Progenitor cell of endocrine pancreas (in vitro differentiated cells): ENCODE measurements at regions not wholly inside any gene's neighbourhood (a gene's known extent, or its start where the extent isn't known, plus 50 kb on each side); places are given as distances from the start of the nearest gene placed in this dataset.

Experiments used
- DNase-seq: peaks from one replicate; pipeline ENCODE4 v3.0.0; 2021; ENCODE audit warnings: low spot score; ENCODE audit not compliant: unreplicated experiment
- H3K27ac Mint-ChIP-seq: 2 replicates; pipeline ENCODE4 v1.8.0; 2021; ENCODE audit warnings: mild to moderate bottlenecking, moderate library complexity, mixed read lengths
- H3K27me3 Mint-ChIP-seq: 2 replicates; pipeline ENCODE4 v1.8.0; 2021; ENCODE audit warnings: mixed read lengths
- H3K36me3 Mint-ChIP-seq: 2 replicates; pipeline ENCODE4 v1.8.0; 2022; ENCODE audit warnings: mixed read lengths; ENCODE audit not compliant: insufficient read depth
- H3K4me1 Mint-ChIP-seq: 2 replicates; pipeline ENCODE4 v1.8.0; 2021; ENCODE audit warnings: low read depth, mixed read lengths
- H3K4me3 Mint-ChIP-seq: 2 replicates; pipeline ENCODE4 v1.8.0; 2021; ENCODE audit warnings: low read depth, mild to moderate bottlenecking, moderate library complexity, mixed read lengths
- H3K9me3 Mint-ChIP-seq: 2 replicates; pipeline ENCODE4 v1.8.0; 2021; ENCODE audit warnings: low read depth, mixed read lengths
- TF ChIP-seq, protein P1 (sequence below): fragments of 200-600 bp; sonication (generic); IDR thresholded peaks from one replicate; pipeline ENCODE4 v1.5.0; 2021; ENCODE audit warnings: antibody characterized with exemption, mild to moderate bottlenecking; ENCODE audit not compliant: unreplicated experiment

DNA sequence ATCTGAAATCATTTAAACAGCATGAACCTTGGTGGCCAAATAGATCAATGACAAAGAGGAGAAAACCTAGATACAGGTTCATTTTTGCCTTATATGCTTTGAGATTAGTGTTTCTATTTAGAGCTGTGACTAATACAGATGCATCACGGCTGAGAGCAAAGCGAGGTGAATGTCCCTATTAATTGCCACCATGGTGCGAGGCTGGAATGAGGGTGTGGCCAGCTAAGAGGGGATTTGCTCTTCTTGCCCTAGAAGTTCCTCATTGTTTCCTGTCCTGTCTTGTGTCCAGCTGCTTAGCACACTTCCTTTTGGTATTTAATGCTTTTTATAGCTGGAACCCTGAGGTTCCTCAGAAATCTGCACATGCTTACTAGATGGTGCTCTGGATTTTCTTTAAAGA lies 339.1 kb upstream of the RGMA start:
- no peak overlapping the region for H3K27ac Mint-ChIP-seq
- peaks cover 3% of the 10 kb centered on the region for H3K9me3 Mint-ChIP-seq
- H3K4me3 Mint-ChIP-seq = no peak overlapping the region
- TF ChIP-seq, protein P1, sequence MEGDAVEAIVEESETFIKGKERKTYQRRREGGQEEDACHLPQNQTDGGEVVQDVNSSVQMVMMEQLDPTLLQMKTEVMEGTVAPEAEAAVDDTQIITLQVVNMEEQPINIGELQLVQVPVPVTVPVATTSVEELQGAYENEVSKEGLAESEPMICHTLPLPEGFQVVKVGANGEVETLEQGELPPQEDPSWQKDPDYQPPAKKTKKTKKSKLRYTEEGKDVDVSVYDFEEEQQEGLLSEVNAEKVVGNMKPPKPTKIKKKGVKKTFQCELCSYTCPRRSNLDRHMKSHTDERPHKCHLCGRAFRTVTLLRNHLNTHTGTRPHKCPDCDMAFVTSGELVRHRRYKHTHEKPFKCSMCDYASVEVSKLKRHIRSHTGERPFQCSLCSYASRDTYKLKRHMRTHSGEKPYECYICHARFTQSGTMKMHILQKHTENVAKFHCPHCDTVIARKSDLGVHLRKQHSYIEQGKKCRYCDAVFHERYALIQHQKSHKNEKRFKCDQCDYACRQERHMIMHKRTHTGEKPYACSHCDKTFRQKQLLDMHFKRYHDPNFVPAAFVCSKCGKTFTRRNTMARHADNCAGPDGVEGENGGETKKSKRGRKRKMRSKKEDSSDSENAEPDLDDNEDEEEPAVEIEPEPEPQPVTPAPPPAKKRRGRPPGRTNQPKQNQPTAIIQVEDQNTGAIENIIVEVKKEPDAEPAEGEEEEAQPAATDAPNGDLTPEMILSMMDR = no peak
- H3K27me3 Mint-ChIP-seq = peaks cover 32% of the 10 kb centered on the region
- DNase-seq = no peak
- no peaks in the 10 kb centered on the region for H3K36me3 Mint-ChIP-seq
- no peaks in the 10 kb centered on the region for H3K4me1 Mint-ChIP-seq

DNA sequence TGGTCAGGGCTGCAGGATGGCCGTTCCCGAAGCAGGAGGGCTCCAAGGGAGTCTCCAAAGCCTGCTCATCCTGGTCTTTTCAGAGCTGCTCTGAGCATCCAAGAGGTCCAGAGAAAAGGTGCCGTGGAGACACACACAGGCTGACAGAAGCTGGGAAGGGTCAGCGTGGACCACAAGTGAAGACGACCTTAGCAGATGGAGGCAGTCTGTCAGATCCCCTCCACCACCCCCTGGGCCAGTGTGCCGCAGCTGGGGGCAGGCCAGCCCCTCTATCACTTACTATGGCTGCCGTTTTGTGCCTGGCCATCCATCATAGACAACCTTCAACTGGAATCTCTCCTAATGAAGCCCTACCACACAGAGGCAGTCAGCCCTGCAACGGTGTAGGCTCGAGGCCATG lies 335.1 kb upstream of the RGMA start:
- Mint-ChIP-seq H3K9me3 (peaks cover 3% of the 10 kb centered on the region), H3K27me3 (peaks cover 44% of the 10 kb centered on the region), H3K27ac (no peak overlapping the region), H3K4me3 (no peak overlapping the region), H3K4me1 (no peaks in the 10 kb centered on the region), H3K36me3 (no peaks in the 10 kb centered on the region)
- TF ChIP-seq, protein P1 = no peak
- no peak for DNase-seq

DNA sequence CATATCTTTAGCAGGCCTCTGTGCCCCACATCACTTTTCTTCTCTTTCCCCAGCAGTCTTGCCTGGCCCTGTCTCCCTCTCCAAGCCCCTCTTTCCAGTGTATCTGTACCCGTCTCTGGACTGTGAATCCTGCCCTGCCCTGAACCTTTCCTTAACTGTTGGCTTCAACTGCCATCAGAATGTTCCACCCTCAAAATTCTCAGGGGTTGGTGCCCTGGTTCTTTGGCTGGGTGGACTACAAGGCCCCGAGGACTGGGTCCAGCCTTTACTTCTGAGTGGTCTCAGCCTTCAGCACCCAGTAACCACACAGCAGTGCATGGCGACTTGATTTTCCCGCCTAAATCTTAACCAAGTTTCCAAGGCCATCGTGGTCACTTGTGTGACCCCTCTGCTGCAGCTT lies 333.5 kb upstream of the RGMA start:
- H3K9me3 Mint-ChIP-seq = peaks cover 3% of the 10 kb centered on the region
- TF ChIP-seq, protein P1 = no peak

DNA sequence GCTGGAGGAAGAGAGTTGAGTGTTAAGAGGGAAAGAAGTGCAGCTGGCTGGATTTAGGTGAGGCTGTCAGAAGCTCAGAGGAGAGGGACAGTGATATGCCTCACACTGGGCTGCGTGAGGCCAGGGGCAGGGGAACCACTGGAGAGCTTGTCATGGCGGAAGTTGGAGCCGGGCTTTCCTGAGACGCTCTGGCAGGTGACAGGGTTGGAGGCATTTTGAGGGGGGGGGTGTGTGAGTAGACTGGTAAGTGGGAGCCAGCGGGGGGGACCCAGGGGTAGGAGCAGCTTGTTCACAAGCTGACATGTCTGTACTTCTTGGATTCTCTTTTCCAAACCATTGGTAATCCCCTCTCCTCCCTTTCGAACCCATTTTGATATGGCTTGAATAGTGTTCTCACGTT lies 331.5 kb upstream of the RGMA start:
- no peaks in the 10 kb centered on the region for H3K4me1 Mint-ChIP-seq
- H3K4me3 Mint-ChIP-seq = no peak overlapping the region
- peaks cover 49% of the 10 kb centered on the region for H3K27me3 Mint-ChIP-seq
- TF ChIP-seq, protein P1 = no peak
- no peak overlapping the region for H3K27ac Mint-ChIP-seq
- peaks cover 3% of the 10 kb centered on the region for H3K9me3 Mint-ChIP-seq
- no peak for DNase-seq
- H3K36me3 Mint-ChIP-seq = no peaks in the 10 kb centered on the region

More for the DNA sequence above, 333.5 kb upstream of the RGMA start:
- DNase-seq = no peak
- Mint-ChIP-seq H3K27ac (no peak overlapping the region), H3K4me3 (no peak overlapping the region), H3K36me3 (no peaks in the 10 kb centered on the region), H3K4me1 (no peaks in the 10 kb centered on the region), H3K27me3 (peaks cover 52% of the 10 kb centered on the region)

DNA sequence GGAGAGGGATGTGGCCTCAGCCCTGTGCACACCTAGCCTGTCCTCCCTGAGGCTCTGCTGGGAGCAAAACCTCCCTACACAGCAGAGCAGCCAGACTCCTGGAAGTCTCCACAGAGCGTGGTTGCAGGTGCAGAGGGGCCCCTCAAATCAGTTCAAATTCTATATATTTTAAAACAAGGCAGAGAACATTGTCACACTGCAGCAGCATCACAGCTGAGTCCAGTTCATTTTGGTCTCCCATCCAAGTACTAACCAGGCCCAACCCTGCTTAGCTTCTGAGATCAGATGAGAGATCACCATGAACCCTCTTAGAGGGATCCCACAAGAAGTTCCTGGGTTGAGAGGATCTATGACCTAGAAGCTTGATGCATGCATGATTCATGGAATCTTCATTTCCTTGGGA lies 331.0 kb upstream of the RGMA start:
- peaks cover 50% of the 10 kb centered on the region for H3K27me3 Mint-ChIP-seq
- H3K9me3 Mint-ChIP-seq = peaks cover 3% of the 10 kb centered on the region
- no peak overlapping the region for H3K27ac Mint-ChIP-seq
- TF ChIP-seq, protein P1 = no peak
- no peak overlapping the region for H3K4me3 Mint-ChIP-seq
- no peaks in the 10 kb centered on the region for H3K4me1 Mint-ChIP-seq
- no peaks in the 10 kb centered on the region for H3K36me3 Mint-ChIP-seq
- no peak for DNase-seq
